Muscle of leg (tissue), 3 donors: ENCODE measurements at regions not wholly inside any gene's neighbourhood (a gene's known extent, or its start where the extent isn't known, plus 50 kb on each side); places are given as distances from the start of the nearest gene placed in this dataset.

Source experiments
- DNase-seq: peaks from one replicate; pipeline ENCODE4 v3.0.0; 2013
- H3K27ac ChIP-seq: one replicate; pipeline ENCODE4 v1.5.1; 2013; ENCODE audit warnings: mild to moderate bottlenecking, low read length, control low read depth
- H3K27me3 ChIP-seq: one replicate; pipeline ENCODE4 v1.6.1; 2013; ENCODE audit warnings: low read length; ENCODE audit not compliant: control insufficient read depth, insufficient read depth
- H3K36me3 ChIP-seq: one replicate; pipeline ENCODE4 v1.6.1; 2013; ENCODE audit warnings: low read length; ENCODE audit not compliant: control insufficient read depth, insufficient read depth
- H3K4me1 ChIP-seq: one replicate; pipeline ENCODE4 v1.6.1; 2013; ENCODE audit warnings: low read length; ENCODE audit not compliant: control insufficient read depth, insufficient read depth
- H3K4me3 ChIP-seq: one replicate; pipeline ENCODE4 v1.5.1; 2013; ENCODE audit warnings: low read length, control low read depth
- H3K9me3 ChIP-seq: replicated peaks from 2 replicates; pipeline ENCODE4 v1.6.1; 2013; ENCODE audit warnings: low read depth, low read length; ENCODE audit not compliant: control insufficient read depth
- WGBS: methylation state at CpG from one replicate; pipeline ENCODE4 v1.1.5; 2013; ENCODE audit warnings: missing lambda C conversion rate; ENCODE audit not compliant: insufficient coverage; 5-methylcytosine and 5-hydroxymethylcytosine counted together

DNA sequence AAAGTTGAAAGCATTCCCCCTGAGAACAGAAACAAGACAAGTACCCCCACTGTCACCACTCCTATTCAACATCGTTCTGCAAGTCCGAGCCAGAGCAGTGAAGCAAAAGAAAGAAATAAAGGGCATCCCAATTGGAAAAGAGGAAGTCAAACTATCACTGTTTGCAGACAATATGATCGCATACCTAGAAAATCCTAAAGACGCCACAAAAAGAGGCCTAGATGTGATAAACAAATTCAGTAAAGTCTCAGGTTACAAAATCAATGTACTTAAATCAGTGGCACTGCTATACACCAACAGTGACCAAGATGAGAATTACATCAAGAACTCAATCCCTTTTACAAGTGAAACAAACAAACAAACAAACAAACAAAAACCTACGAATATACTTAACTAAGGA is 87.7 kb upstream of the COCH start:
- DNase-seq = no peak
- Histone ChIP-seq H3K4me3 (no peak overlapping the region), H3K9me3 (no peaks in the 10 kb centered on the region), H3K27me3 (no peaks in the 10 kb centered on the region), H3K27ac (no peak overlapping the region), H3K4me1 (no peaks in the 10 kb centered on the region), H3K36me3 (no peaks in the 10 kb centered on the region)
- 80% methylated on average over 1 of the region's 5 CpGs for WGBS

- WGBS = 90% methylated on average over 2 of the region's 3 CpGs
- H3K9me3 ChIP-seq = no peaks in the 10 kb centered on the region
These were observed 83.5 kb upstream of the COCH start for GRCh38 chr14:30790827-30791226.

DNA sequence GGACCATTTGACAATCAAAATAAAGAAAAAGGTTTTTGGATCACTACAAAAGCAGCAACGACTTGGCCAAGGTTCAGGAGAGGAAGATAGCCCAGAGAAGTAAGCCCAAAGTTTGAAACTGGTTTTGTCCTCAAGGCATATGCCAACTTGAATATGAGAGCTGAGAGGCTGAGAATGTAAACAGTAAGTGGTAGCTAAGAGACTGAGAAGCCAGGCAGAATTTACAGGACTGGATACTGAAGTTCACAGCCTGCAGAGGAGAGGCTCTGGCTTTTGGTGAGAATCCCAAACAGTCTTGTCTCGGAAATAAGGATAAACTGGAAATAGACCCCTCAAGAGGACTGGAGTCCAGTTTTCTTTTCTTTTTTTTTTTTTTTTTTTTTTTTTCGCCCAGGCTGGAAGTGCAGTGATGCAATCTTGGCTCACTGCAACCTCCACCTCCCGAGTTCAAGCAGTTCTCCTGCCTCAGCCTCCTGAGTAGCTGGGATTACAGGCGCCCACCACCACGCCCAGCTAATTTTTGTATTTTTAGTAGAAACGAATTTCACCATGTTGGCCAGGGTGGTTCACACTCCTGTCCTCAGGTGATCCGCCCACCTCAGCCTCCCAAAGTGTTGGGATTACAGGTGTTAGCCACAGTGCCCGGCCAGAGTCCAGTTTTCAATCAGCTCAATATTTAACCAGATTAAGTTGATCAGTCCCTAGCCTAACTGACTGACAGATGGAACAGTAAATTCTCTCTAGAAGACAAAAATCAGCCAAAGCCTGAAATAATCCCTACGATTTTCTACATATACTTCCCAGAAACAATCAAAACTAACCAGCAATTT is 82.6 kb upstream of the COCH start:
- Histone ChIP-seq H3K36me3 (no peaks in the 10 kb centered on the region), H3K9me3 (no peaks in the 10 kb centered on the region), H3K4me3 (no peak overlapping the region), H3K27me3 (no peaks in the 10 kb centered on the region), H3K4me1 (no peaks in the 10 kb centered on the region), H3K27ac (no peak overlapping the region)
- 76% methylated on average over 5 of the region's 10 CpGs for WGBS
- DNase-seq = no peak

More at GRCh38 chr14:30790827-30791226, 83.5 kb upstream of the COCH start:
- H3K4me1 ChIP-seq = no peaks in the 10 kb centered on the region
- DNase-seq = no peak
- H3K27me3 ChIP-seq = no peaks in the 10 kb centered on the region
- no peak overlapping the region for H3K27ac ChIP-seq
- no peaks in the 10 kb centered on the region for H3K36me3 ChIP-seq
- H3K4me3 ChIP-seq = no peak overlapping the region

DNA sequence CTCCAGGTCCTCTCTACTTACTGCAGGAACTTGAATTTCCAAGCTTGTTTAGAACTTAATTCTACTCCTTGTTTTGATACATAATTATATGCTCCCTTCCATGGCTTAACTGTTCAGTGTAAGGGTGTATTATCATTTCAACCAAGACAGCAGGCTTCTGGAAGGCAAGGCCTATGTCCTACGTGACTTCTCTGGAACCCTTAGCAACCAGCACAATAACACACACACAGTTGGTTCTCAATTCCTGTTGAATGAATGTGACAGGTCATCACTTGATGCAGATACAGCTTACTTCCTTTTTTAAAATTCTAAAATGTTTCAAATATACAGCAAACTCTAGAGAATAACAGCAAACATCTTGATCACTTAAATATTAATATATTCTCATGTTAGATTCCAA is 77.7 kb upstream of the COCH start:
- Histone ChIP-seq H3K27me3 (no peaks in the 10 kb centered on the region), H3K4me1 (no peaks in the 10 kb centered on the region), H3K36me3 (no peaks in the 10 kb centered on the region), H3K4me3 (no peak overlapping the region), H3K27ac (no peak overlapping the region), H3K9me3 (no peaks in the 10 kb centered on the region)
- WGBS = no CpG with 5 or more reads among the region's 1 CpG
- peak; percentile 35 for DNase-seq

DNA sequence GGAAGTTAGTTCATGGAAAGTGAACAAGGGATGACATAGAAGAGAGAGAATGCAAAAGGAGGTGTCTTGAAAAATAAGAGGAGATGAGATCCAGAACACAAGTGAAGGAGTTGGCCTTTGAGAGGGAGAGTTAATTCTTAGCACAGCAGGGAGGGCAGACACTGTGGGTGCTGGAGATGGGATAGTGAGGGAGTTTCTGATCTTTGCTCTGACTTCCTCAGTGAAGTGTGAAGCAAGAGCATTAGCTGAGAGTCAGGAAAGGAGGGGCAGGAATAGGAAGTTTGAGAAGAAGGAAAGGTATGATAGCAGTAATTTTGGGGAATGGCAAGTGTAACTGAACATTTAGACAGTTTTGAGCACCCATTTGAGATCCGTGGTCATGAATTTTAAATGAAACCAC is 75.8 kb upstream of the COCH start:
- no peak overlapping the region for H3K27ac ChIP-seq
- no peak overlapping the region for H3K4me3 ChIP-seq
- H3K9me3 ChIP-seq = no peaks in the 10 kb centered on the region
- WGBS = no CpG with 5 or more reads among the region's 1 CpG
- no peaks in the 10 kb centered on the region for H3K27me3 ChIP-seq
- no peak for DNase-seq
- no peaks in the 10 kb centered on the region for H3K4me1 ChIP-seq
- no peaks in the 10 kb centered on the region for H3K36me3 ChIP-seq

DNA sequence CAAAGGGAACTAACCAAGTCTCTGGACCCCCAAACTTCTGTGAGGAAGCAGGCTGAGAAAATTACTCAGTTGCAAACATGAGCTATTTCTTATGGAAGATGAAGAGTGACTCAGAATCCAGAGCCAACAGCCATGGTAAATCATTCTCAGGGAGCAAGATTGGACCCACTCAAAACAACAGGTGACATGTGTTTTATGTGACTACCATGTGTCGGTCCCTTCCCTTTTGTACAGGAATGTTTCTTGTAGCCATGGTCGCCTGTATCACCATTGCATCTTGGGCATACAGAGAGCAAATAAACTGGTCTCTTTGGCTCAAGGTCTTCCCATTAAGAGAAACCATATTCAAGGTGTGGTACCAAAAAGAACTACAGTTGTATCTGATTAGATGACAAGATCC is 75.4 kb upstream of the COCH start:
- no peak for DNase-seq
- WGBS = 80% methylated on average over 1 of the region's 2 CpGs
- Histone ChIP-seq H3K27me3 (no peaks in the 10 kb centered on the region), H3K9me3 (no peaks in the 10 kb centered on the region), H3K4me1 (no peaks in the 10 kb centered on the region), H3K4me3 (no peak overlapping the region), H3K36me3 (no peaks in the 10 kb centered on the region), H3K27ac (no peak overlapping the region)

- WGBS = no CpG with 5 or more reads among the region's 1 CpG
- DNase-seq = no peak
- H3K36me3 ChIP-seq = no peaks in the 10 kb centered on the region
- no peaks in the 10 kb centered on the region for H3K27me3 ChIP-seq
- H3K4me3 ChIP-seq = no peak overlapping the region
- H3K4me1 ChIP-seq = no peaks in the 10 kb centered on the region
- H3K9me3 ChIP-seq = no peaks in the 10 kb centered on the region
- H3K27ac ChIP-seq = no peak overlapping the region
These were observed 74.4 kb upstream of the COCH start for GRCh38 chr14:30799933-30800332.

- peak; percentile 30 for DNase-seq
- Histone ChIP-seq H3K27ac (no peak overlapping the region), H3K9me3 (no peaks in the 10 kb centered on the region), H3K4me1 (no peaks in the 10 kb centered on the region), H3K27me3 (no peaks in the 10 kb centered on the region), H3K36me3 (no peaks in the 10 kb centered on the region), H3K4me3 (no peak overlapping the region)
- no CpG with 5 or more reads among the region's 2 CpGs for WGBS
These were observed 71.2 kb upstream of the COCH start for GRCh38 chr14:30803185-30803584.

DNA sequence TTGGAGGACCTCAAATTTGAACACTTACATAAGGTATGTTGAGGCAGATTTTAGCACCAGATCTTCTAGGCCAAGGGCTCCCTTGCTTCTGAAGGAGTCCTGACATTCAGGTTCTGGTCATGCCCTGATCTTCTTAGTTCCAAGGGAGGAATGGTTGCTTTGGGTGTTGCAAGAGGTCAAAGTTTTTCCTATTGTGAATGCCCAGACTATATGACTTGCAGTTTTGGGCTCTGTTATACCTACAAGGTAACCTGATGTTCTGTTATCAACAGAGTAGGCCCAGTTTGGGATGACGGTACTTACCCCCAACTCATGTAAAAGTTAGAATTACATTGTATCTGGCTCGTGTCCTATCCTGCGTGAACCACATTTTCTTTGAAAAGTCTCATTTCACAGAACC is 69.1 kb upstream of the COCH start:
- no peaks in the 10 kb centered on the region for H3K36me3 ChIP-seq
- no peaks in the 10 kb centered on the region for H3K9me3 ChIP-seq
- no peak overlapping the region for H3K4me3 ChIP-seq
- no peaks in the 10 kb centered on the region for H3K27me3 ChIP-seq
- H3K27ac ChIP-seq = no peak overlapping the region
- no peaks in the 10 kb centered on the region for H3K4me1 ChIP-seq
- DNase-seq = no peak
- no CpG with 5 or more reads among the region's 3 CpGs for WGBS

DNA sequence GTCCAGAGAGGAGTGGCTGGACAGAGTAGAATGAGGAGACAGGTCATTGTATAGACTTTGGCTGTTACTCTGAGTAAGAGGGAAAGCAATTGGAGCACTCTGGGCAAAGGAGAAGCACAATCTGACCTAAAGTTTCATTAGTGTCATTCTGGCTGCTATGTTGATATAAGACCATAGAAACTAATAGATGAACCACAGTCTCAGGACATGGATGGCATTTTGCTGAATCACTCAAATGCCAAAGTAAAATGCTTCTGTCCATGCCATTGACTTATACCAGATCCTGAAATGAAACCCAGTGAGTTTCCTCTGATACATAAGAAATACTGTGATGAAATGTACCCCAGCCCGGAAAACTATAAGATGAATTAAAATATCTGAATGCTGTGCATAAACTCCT is 65.8 kb upstream of the COCH start:
- no peak overlapping the region for H3K4me3 ChIP-seq
- DNase-seq = no peak
- H3K4me1 ChIP-seq = no peaks in the 10 kb centered on the region
- no peaks in the 10 kb centered on the region for H3K36me3 ChIP-seq
- H3K27ac ChIP-seq = no peak overlapping the region
- H3K9me3 ChIP-seq = no peaks in the 10 kb centered on the region
- WGBS = no CpG with 5 or more reads among the region's 1 CpG
- H3K27me3 ChIP-seq = no peaks in the 10 kb centered on the region

- no peak overlapping the region for H3K27ac ChIP-seq
- H3K27me3 ChIP-seq = no peaks in the 10 kb centered on the region
- H3K9me3 ChIP-seq = no peaks in the 10 kb centered on the region
- 48% methylated on average over 5 of the region's 5 CpGs for WGBS
- no peak overlapping the region for H3K4me3 ChIP-seq
- no peaks in the 10 kb centered on the region for H3K4me1 ChIP-seq
- peak; percentile 53 for DNase-seq
- H3K36me3 ChIP-seq = no peaks in the 10 kb centered on the region
These were observed 61.1 kb upstream of the COCH start for GRCh38 chr14:30813216-30813615.
